ENCODE measurements at regions not wholly inside any gene's neighbourhood (a gene's known extent, or its start where the extent isn't known, plus 50 kb on each side); places are given as distances from the start of the nearest gene placed in this dataset.

- H3K4me1 ChIP-seq = peaks cover 0 to 5% of the 10 kb centered on the region in 2 donors
- no peak for DNase-seq
- H3K4me3 ChIP-seq = no peak overlapping the region
- no peaks in the 10 kb centered on the region for H3K36me3 ChIP-seq
- H3K9me3 ChIP-seq = no peaks in the 10 kb centered on the region
- no peaks in the 10 kb centered on the region for H3K27me3 ChIP-seq
- intact Hi-C loops (cut with DNase I; ENCODE audit: low total_unique reads) = no loop called here
- no peak overlapping the region for H3K27ac ChIP-seq
- no peak for TF ChIP-seq CTCF (IDR thresholded peaks at IDR 0.05)
- no peak for TF ChIP-seq POLR2A (IDR thresholded peaks at IDR 0.05)
Observed at GRCh38 chr12:4027412-4027811, 154.2 kb upstream of the PARP11 start.

- Histone ChIP-seq H3K27me3 (no peaks in the 10 kb centered on the region), H3K36me3 (no peaks in the 10 kb centered on the region), H3K4me3 (no peak overlapping the region), H3K4me1 (peaks cover 0 to under 1% of the 10 kb centered on the region in 2 donors), H3K9me3 (no peaks in the 10 kb centered on the region), H3K27ac (no peak overlapping the region)
- intact Hi-C loops (cut with DNase I; ENCODE audit: low total_unique reads) = no loop called here
- TF ChIP-seq CTCF (IDR thresholded peaks at IDR 0.05) (no peak), POLR2A (IDR thresholded peaks at IDR 0.05) (no peak)
- DNase-seq = no peak
Observed at GRCh38 chr12:4026517-4026916, 153.3 kb upstream of the PARP11 start.

GRCh38 chr12:4026020-4026358 lies 152.8 kb upstream of the PARP11 start:
- H3K9me3 ChIP-seq = no peaks in the 10 kb centered on the region
- no peaks in the 10 kb centered on the region for H3K4me1 ChIP-seq
- H3K36me3 ChIP-seq = no peaks in the 10 kb centered on the region
- DNase-seq = no peak
- intact Hi-C loops (cut with DNase I; ENCODE audit: low total_unique reads) = no loop called here
- H3K27me3 ChIP-seq = no peaks in the 10 kb centered on the region
- H3K27ac ChIP-seq = no peak overlapping the region
- H3K4me3 ChIP-seq = no peak overlapping the region
- TF ChIP-seq CTCF (IDR thresholded peaks at IDR 0.05) (no peak), POLR2A (IDR thresholded peaks at IDR 0.05) (no peak)

- H3K9me3 ChIP-seq = no peaks in the 10 kb centered on the region
- intact Hi-C loops (cut with DNase I; ENCODE audit: low total_unique reads) = no loop called here
- no peaks in the 10 kb centered on the region for H3K36me3 ChIP-seq
- no peak for DNase-seq
- no peak overlapping the region for H3K4me3 ChIP-seq
- TF ChIP-seq POLR2A (IDR thresholded peaks at IDR 0.05) (no peak), CTCF (IDR thresholded peaks at IDR 0.05) (no peak)
- H3K27ac ChIP-seq = no peak overlapping the region
- no peaks in the 10 kb centered on the region for H3K4me1 ChIP-seq
- H3K27me3 ChIP-seq = no peaks in the 10 kb centered on the region
Observed at GRCh38 chr12:4025181-4026019, 152.2 kb upstream of the PARP11 start.

GRCh38 chr12:4024701-4025100 lies 151.5 kb upstream of the PARP11 start:
- TF ChIP-seq CTCF (IDR thresholded peaks at IDR 0.05) = no peak
- Histone ChIP-seq H3K4me3 (no peak overlapping the region), H3K4me1 (no peaks in the 10 kb centered on the region), H3K27ac (no peak overlapping the region), H3K36me3 (no peaks in the 10 kb centered on the region), H3K27me3 (no peaks in the 10 kb centered on the region), H3K9me3 (no peaks in the 10 kb centered on the region)
- intact Hi-C loops (cut with DNase I; ENCODE audit: low total_unique reads) = no loop called here
- no peak for DNase-seq

All from uterus (tissue), 3 donors.